ENCODE measurements at regions not wholly inside any gene's neighbourhood (a gene's known extent, or its start where the extent isn't known, plus 50 kb on each side); places are given as distances from the start of the nearest gene placed in this dataset.
"Not testable (repeated sequence)": the region's sequence is repeated elsewhere in the genome, so short reads cannot be mapped to it uniquely, and the experiment has no call there.

DNA sequence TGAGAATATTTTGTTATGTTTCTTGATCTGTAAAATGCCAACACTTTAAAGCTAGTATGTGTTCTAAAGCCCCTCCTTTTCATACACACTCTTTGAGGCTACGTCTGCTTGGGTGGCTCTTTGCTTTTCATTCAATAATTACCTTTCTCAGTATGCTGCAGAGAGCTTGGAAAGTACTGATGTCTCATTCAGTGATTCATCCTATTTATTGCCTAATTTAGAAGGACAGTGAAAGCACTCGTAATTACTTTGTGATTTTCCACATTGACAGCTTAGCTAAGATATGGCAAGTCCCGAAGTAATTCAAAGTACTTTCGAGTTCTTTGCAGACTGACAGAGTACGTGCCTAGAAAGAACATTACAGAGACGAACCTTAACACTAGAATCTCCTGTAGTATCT, 57.2 kb downstream of the BMP15 start:
- no peak for DNase-seq (ENCODE audit: low spot score)

DNA sequence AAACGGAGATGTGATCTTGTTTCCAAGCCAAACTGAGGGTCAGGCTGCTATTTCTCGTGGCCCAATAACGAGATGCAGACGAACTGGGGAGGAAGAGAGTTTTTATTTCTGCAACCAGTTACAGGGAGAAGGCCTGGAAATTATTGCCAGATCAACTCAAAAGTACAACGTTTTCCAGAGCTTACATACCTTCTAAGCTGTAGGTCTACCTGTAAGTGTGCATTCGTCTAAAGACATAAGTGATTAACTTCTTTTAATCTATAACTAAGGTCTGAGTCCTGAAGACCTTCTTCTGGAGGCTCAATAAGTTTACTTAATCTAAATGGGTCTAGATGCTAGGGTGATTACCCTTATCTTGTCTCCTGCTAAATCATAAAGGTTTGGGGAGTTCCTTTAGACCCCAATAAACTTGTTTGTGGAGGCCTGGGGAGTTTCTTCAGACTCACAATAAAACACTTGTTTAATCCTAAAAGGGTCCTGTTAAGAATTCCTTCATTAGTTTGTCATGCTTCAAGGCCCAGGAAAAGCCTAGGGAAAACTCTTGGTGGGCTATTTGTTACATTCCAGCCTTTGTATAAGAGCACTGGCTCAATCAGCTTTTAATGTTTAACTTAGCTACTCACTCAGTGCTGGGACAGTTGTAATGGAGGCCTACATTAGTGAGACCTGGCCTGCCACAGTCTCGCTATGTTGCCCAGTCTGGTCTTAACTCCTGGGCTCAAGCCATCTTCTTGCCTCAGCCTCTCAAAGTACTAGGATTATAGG, 58.5 kb downstream of the BMP15 start:
- DNase-seq (ENCODE audit: low spot score): not testable (repeated sequence)

DNA sequence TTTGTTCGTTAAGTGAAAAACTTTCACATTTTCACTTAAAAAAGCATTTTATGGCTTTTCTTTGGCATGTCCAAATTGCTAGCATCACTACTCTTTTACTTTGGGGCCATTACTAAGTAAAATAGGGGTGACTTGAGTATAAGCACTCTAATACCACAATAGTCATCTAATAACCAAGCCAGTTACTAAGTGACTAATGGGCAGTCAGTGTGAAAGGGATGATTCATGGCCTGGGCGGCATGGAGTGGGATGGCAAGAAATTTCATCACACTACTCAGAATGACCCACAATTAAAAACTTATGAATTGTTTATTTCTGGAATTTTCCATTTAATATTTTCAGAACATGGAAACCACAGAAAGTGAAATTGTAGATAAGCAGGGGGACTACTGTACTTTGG, 60.9 kb downstream of the BMP15 start:
- no peak for DNase-seq (ENCODE audit: low spot score)

DNA sequence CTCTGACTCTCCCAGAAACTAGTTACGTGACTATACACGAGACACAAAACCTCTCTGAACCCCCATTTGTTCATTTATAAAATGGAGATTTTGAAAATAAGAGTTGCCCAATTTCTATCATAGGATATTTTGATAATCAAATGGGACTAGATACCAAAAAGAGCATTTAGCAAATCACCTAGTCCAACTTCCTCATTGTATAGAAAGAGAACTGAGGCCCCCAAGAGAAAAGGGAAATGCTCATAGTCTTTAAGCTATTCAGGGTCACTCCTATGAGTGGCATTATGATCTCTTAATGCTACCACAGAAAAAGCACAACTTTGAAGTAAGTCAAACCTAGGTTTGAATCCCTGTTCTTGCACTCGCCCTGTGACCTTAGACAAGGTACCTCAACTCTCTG, 62.7 kb downstream of the BMP15 start:
- DNase-seq (ENCODE audit: low spot score): no peak

DNA sequence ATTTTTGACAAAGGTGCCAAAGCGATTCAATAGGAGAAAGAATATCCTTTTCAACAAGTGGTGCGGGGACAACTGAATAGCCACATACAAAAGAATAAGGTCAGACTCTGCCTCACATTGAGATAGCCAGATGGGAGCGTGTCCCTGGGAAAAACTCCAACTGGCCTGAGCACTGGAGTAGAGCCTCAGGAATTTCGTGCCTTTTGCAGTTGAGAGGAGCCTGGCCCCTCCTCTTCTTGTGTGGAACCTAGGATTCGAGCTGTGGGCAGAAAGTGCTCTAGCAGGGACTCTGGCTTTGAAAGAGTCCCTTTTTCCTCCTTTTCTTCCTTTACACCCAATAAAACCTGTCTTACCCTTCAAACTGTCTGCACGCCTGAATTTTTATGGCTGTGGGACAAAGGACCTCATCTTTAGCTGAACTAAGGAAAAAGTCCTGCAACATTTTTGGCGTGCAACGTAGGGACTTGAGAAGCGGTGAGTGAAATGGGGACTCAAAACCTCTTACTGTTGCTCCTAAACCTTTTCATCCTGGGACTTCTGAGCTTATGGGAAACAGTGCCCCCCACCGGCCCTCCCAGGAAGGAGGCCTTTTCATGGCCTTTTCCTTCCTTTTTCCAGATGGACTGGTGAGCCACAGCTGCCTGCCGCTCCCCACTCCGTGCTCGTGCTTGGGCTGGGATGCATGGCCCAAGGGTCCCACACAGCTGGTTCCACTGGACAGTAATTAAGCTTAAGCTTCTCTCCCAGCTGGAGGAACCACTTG, 68.6 kb downstream of the BMP15 start:
- DNase-seq (ENCODE audit: low spot score): no peak

DNA sequence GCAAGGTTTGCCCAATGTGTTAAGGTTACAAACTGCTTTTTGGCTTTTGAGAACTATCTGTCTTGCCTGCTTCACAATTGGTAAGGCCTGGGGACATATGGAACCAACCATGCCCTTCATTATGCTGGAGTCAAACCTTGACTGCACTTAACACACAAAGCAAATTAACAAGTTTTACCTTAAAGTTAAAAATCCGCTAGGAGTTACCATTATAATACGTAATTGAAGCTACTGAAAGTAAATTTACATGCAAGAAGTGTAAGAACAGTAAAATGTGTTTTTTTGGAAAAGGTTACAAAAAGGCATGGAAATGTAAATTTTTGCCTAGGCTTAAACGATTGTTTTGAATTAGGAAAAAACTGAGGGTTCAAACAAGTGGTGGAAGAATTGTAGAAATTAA, 69.7 kb downstream of the BMP15 start:
- no peak for DNase-seq (ENCODE audit: low spot score)

DNA sequence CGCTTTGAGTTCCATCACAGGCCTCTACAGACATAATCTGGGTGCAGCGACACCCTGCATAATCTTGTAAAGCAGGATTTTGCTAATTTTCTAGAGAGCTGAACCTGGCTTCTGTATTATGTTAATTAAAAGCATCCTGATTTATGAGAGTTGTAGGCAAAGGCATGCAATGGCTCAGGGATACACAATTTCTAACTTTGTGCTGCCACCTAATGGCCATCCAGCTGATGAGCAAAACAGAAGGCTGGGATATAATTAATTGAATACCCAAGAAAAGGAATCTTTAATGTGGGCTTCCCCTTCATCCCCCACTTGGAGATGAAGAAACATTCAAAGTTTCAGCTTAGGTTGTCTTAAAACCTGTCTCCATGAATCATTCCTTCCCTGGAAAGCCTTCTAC, 78.1 kb downstream of the BMP15 start:
- DNase-seq (ENCODE audit: low spot score): peak; percentile 17

DNA sequence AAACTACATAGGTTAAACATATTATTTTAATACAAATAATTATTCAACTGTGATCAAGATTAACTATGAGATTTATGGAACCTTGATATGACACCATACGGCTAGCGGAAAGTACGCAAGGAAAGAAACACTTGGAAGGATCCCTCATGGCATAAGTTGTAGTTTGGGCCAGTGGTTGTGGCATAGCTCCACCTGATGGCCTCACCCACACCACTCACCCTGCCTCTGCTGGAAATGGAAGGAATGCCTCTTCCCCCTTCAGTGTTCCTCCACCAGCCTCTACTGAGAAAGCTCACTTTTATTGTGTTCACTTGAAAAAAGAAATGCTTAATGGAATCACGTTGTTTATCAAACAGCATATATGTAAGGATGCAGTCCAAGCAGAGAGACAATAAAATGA, 86.4 kb downstream of the BMP15 start:
- DNase-seq (ENCODE audit: low spot score): no peak

DNA sequence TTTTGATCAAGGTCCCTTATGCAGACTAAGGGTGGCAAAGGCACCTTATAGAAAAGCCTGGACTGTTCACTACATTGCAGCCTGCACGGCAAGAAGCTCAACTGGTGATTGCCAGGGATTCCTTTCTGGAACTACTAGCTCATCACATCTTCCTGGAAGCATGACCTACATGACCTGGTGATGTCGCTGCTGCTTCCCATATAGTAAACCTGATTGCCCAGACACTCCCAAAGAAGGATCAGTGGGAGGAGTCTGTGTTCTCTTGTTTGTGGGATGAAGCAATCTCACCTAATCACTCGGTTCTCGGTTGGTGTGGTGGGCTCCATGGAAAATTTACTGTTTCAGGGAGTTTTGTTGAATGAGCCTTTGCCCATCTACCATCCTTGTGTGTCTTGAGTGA, 89.8 kb downstream of the BMP15 start:
- not testable (repeated sequence) for DNase-seq (ENCODE audit: low spot score)

DNA sequence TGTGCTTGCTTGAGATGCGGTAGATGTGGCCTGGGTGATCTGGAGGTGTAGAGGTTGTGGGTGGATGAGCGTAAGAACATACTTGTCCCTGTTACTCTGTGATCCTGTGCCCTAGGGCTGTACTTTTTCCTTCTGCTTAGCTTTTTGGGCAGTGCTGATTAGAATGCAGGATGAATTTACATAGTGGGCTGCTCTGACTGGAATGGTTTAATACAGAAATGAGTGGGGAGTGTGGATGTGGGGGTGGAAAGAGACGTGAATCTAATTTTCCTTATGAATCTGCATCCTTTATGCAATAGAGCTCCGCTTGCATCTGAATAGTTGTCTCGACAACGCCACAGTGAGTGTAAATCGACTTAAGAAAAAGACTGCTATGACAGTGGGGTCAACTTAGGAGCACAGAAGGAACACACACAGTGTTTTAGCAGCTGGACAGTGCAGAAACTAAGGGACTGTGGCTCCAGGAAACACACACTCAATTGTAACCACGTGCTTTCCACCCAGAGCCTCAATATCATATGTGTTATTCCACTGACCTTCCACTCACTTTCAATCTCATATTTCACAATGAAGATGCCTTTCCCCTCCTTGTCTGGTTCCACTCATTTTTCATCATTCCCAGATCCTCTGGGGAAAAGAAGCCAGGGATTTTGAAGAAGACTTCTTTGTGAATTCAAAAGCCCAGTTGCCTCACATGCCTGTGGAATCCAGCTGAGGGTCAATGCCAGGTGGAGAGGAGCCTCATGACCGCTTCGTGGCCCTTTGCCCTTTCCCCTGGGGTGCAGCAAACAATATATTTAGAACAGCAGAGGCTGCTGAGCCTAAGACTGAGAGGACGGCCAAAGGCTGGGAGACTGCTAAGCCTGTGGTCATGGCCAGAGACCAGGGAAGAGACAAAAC, 91.4 kb downstream of the BMP15 start:
- not testable (repeated sequence) for DNase-seq (ENCODE audit: low spot score)

DNA sequence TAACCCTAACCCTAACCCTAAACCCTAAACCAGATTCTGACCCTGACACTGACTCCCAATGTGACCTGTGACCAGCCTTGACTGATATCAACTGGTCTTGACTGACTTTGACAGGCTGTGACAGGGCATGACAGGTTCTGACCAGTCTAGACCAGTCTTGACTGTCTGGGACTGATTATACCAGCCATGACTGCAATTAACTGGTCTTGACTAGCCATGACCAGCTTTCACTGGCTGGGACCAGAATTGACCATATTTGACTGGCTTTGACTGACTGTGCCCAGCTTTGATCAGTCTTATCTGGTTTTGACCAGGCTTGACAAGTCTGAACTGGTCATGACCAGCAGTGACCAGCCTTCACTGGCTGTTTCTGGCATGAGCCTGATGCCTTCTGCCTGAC, 95.5 kb downstream of the BMP15 start:
- DNase-seq (ENCODE audit: low spot score): no peak

DNA sequence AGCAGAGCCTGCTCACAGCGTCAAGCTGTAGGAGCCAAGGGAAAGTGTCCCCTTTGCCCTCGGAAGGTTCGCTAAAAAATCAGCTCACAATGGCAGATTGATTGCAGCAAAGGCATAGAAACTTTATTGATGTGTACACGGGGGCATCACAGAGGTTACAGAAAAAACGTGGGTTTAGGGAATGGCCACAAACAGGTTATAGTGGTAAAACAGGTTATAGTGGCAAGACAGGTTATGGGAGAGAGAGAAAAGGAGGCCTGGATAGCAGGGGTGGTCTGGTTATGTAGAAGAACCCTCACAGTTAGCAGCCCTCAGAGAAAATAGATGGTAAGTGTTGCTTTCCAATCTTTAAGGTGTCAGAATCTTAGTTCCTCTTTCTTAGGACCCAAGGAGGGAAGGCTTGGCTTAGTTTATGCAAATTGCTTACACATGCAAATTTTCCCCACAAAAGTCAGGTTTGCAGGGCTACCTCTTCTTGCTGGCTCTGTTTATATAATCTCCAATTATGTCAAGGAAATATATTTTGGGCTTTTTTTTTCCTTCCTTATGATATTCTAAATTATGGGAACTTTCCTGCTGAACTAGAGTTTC, 113.7 kb downstream of the BMP15 start:
- DNase-seq (ENCODE audit: low spot score): no peak

DNA sequence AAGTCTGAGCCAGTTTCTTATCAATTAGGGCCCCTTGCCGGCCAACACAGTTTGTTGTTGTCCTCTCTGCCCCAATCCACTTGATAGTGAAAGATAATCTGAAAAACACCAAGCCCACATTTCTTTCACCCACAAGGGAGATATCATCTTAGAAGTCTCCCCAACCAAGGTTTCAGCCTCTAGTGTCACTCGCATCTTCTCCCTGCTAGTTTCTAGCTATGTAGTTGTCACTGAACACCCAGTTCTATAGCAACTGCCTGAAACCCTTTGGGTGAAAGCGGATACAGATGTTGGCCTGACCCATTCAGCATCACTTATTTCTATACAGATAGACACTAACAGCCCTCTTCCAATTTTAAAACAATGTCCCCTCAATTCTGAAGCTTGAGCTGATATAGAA, 116.3 kb downstream of the BMP15 start:
- DNase-seq (ENCODE audit: low spot score): no peak

DNA sequence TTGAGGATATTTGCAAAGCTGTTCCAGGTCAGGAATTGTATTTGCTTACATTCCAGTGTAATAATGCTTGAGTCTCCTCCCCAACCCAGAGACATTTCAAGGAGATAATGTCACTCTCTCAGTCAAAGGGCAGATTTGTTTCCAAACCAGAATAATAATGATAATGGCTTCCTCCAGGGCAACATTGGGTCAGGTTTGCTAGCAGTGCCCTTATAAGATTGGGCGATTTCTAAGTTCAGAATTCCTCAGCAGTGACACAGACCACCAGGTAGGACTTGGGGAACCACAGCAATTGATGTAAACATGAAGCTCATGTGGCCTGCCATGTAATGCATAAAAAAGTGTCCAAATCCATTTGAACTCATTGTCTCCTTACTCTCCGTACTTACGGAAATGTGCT, 125.2 kb downstream of the BMP15 start:
- no peak for DNase-seq (ENCODE audit: low spot score)

DNA sequence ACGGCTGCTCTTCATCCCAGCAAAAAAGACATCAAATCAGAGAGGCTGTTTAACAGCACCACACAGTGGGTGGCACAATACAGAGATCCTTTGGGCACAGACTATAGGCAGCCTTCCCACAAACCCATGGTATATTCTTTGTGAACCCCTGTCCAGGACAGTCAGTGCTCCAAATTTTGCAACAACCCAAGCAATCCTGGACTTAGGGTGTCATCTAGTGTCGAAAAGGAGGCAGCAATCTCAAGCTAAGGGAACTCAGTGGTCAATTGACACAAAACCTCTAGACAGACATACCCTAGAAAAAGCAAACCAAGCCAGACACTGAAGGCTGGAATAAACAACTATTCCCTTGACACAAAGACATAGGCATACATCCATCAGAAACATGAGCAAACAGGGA, 137.4 kb downstream of the BMP15 start:
- DNase-seq (ENCODE audit: low spot score): no peak

DNA sequence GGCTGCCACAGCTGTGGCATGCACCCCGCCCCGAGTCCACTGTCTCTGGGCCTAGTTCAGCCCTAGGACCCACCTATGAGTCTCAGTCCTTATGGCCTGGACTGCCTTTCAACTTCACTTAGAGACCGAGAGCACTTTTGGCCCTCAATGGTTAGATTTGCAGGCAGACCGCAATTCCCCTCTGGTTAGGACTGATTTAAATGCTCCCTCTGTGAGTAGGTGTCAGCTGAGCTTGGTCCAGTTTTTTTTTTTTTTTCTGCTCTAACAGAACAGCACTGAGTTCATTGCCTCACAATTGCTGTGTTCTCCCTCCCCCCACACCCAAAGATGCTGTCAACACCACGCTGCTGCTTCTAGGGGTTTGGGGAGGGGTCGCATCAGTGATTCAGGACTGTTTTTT, 143.2 kb downstream of the BMP15 start:
- no peak for DNase-seq (ENCODE audit: low spot score)

DNA sequence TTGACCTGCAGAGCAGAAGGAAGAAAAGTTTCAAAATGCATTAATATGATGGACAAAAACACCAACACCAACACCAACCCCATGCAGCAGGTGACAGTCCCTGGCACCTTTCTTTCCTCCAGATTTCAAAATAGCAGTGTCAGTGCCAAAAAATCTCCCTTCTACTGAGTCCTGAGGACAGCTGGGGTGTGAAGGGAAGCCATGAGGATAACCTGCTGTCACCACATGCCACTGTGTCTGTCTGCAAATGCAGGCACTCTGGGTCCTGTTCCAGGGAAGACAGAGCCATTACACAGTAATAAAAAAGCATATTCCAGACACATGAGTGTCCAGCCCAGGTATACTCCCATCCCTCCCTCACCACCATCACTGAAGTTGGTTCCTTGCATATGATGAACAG, 187.5 kb downstream of the BMP15 start:
- DNase-seq (ENCODE audit: low spot score): no peak

DNA sequence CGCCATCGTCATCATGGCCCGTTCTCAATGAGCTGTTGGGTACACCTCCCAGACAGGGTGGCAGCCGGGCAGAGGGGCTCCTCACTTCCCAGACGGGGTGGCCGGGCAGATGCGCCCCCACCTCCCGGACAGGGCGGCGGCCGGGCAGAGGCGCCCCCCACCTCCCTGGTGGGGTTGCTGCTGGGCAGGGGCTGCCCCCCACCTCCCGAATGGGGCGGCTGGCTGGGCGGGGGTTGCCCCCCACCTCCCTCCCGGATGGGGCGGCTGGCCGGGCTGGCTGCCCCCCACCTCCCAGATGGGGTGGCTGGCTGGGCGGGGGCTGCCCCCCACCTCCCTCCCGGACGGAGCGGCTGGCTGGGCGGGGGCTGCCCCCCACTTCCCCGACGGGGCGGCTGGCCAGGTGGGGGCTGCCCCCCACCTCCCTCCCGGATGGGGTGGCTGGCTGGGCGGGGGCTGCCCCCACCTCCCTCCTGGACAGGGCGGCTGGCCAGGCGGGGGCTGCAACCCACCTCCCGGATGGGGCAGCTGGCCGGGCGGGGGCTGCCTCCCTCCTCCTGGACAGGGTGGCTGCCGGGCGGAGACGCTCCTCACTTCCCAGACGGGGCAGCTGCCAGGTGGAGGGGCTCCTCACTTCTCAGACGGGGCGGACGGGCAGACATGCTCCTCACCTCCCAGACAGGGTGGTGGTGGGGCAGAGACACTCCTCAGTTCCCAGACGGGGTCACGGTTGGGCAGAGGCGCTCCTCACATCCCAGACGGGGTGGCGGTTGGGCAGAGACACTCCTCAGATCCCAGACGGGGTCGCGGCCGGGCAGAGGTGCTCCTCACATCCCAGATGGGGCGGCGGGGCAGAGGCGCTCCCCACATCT, 208.8 kb downstream of the BMP15 start:
- not testable (repeated sequence) for DNase-seq (ENCODE audit: low spot score)

DNA sequence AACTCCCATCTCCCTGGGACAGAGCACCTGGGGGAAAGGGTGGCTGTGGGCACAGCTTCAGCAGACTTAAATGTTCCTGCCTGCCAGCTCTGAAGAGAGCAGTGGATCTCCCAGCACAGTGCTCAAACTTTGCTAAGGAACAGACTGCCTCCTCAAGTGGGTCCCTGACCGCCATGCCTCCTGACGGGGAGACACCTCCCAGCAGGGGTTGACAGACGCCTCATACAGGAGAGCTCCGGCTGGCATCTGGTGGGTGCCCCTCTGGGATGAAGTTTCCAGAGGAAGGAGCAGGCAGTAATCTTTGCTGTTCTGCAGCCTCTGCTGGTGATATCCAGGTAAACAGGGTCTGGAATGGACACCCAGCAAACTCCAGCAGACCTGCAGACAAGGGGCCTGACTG, 206.9 kb upstream of the NUDT10 start:
- DNase-seq (ENCODE audit: low spot score): not testable (repeated sequence)

DNA sequence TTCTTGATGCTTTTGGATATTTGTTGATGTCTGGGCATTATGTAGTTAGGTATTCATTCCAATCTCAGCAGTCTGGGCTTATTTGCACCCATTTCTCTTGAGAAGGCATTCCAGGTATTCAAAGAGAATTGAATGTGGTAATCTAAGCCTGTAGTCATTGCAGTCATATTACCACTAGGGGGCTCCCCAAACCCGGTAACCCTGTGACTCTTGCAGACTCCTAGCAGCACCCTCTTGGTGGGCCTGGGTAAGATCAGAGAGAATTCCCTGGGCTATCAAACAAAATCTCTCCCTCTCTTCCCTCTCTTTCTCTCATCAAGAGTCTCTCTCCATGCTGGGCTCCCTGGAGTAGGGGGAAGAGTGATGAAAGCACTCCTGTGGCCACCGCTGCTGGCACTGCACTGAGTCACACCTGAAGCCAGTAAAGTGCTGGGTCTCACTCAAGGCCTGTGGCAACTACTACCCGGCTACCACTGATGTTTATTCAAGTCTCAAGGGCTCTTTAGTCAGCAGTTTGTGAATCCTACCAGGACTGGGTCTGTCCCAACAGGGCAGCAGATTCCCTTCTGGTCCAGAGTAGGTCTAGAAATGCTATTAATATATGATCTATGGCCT, 187.7 kb upstream of the NUDT10 start:
- no peak for DNase-seq (ENCODE audit: low spot score)

DNA sequence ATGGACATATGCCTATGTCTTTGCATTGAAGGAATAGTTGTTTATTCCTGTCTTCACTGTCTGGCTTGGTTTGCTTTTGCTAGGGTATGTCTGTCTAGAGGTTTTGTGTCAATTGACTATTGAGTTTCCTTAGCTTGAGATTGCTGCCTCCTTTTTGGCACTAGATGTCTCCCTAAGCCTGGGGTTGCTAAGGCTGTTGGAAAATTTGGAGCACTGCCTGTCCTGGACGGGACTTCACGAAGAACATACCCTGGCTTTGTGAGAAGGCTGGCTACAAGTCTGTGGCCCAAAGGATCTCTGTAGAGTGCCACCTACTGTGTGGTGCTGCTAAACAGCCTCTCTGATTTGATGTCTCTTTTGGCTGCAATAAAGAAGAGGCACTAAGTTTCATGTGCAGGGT, 183.8 kb upstream of the NUDT10 start:
- no peak for DNase-seq (ENCODE audit: low spot score)
